HG03025 (cell line): ENCODE measurements at regions not wholly inside any gene's neighbourhood (a gene's known extent, or its start where the extent isn't known, plus 50 kb on each side); places are given as distances from the start of the nearest gene placed in this dataset.

Experiments
- ATAC-seq: cut with Tn5 transposase; IDR thresholded peaks from one replicate; pipeline ENCODE4 v1.9.1; 2021; ENCODE audit warnings: mild to moderate bottlenecking, moderate library complexity; ENCODE audit not compliant: unreplicated experiment, low FRiP score

DNA sequence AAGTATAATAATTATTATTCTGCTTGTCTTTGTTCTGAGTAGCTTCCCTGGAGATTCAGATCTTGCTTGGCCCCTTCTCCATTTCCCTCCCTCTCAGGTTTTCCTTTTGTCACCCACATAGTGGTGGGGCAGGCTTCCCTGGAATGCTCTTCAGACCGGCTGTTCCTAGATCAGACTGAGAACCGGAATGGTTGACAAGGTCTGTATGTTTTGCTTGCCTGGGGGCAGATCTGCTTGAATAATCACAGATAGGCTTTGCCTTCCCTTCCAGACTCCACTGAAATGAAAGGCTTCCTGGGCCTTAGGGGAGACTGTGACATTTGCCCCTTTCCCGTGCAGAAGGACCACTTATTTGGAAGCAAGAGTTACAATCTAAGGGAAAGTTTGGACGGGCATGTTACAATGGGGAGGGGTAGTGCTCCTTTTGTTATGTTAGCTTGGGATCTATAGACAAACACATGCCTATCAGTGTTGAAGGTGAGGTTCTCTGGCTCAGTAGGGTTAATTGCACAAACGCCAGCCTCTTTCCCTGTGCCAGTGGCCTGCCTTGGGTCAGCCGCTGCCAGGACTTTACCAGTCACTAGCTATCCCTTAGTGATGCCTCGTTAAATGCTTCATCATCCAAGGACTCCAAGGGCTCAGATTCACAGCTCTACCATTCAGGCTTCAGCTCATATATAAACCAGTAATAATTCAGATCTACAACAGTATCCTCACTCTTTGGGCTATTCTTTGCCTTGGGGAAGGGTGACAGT lies 178.6 kb downstream of the SNAPC1 start:
- no peak for ATAC-seq

DNA sequence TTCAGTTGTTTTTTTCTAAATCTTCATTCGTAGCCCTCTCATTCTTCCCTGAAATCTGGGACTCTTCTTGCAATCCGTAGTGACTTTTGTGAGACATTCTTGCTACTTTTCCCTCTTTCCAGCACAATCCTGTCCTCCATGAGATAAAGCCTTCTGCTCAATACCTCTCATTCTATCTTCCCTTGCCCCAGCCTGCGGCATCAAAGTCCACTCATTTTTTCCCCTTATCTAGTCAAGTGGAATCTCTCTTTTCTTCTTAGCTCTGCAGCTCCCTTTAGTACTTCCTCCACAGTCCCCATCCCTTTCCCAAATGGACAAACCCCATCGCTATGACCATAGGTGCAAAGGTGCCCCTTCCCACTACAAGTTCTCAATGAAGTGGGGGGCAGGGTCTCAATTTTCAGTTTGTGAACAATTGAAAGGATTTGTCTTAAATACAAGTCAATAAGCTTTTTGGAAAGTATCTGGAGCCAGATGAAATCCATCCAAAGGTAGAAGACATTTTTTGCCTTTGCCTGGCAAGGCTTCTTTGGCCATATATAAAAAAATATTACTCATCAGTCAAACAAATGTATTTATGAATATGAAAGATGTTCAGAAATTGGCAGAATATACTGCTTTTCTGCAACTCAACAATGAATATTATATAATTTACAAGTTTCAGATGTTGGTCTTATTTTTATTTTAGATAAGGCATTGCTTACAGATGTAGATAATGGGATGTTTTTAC lies 179.4 kb downstream of the SNAPC1 start:
- no peak for ATAC-seq

DNA sequence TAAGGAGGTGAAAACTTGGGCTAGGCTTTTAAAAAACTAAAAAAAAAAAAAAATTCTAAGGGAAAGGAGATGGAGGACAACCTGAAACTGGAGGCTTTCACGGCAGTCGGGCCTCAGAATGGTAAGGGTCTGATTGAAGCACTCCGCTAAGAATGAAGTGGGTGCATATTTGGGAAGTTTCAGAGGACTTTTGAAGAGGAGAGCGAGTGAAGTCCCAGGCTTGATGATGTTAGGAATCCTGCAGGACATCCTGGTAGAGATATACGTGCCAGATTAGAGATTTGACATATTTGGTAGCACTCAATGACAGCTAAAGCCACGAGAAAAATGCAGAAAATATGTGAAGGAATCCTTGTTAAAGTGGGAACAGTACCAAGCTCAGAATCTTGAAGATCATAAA lies 186.2 kb downstream of the SNAPC1 start:
- ATAC-seq = no peak

DNA sequence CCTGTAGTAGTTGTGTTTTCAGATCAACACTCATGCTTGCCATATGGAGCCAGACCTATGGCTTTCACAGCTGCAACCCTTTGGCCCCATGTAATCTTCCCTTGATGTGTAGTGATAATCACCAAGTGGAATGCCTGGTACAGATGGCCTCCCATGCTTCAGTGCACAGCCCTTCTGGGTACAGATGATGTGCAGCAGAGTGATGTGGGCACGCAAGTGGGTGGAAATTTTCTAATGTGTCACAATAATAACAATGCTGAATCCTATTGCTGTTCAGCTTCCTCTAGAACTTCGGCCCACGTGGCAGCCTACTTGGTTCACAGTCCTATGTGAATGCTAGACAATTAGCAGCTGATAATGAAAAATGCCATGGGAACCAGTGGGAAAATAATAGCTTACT lies 188.1 kb downstream of the SNAPC1 start:
- no peak for ATAC-seq

DNA sequence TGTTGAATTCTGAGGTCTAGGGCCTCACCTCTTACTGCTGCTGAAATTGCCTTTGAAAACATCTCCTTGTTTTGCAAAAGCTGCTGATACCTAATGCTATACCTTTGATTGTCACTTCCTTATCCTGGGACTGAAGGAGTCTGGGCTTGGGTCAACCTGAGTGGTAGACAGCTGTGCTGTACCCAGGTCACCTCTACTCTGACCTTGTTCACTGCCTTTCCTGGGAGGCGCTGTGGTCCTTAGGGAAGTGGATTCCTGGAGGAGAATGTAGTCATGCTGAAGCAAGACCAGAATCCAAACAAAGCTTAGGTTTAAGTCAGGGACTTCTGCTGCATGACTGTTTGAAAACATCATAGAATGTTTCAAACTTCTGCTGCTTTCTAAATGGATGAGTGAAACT lies 191.4 kb downstream of the SNAPC1 start:
- no peak for ATAC-seq

DNA sequence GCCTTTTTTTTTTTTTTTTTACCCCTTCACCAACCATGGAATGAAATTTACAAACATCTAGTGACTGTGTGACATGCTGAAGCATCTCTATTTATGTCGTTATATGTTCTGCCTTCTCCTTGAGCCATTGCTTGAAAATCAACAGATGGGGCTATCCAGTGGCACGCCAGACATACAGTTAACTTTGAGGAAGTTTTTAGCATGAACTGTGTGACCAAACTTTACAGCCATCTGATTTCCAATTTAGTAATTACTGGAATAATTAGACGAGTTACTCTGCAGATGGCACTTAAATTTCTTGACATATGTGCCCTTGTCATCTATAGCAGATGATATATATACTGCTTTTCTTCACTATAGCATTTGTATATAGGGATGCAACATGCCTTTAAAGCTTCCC lies 192.1 kb downstream of the SNAPC1 start:
- ATAC-seq = no peak

DNA sequence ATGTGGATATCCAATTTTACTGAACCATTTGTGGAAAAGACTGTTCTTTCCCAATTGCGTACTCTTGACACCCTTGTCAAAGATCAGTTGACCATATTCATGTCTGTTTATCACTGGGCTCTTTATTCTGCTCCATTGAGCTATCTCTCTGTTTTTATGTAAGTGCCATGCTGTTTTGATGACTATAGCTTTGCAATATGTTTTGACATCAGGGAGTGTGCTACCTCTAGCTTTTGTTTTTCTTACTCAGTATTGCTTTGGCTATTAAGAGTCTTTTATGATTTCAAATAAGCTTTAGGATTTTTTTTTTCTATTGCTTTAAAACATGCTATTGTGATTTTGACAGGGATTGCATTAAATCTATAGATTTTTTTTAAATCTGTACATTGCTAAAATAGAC lies 194.3 kb downstream of the SNAPC1 start:
- no peak for ATAC-seq

DNA sequence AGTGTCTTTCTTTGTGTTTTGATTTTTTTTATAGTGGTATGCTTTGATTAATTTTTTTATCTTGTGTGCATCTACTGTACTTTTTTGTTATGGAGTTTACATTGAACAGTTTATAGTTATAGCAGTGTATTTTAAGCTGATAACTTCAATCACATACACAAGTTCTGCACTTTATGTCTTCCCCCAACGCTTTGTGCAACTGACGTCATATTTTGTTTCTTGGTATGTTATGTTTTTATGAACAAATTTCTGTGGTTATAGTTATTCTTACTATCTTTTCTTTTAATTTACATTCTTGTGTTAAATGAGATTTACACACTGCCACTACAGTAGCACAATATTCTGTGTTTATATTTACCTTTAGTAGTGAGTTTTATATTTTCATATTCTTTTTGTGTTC lies 197.1 kb downstream of the SNAPC1 start:
- ATAC-seq = no peak

DNA sequence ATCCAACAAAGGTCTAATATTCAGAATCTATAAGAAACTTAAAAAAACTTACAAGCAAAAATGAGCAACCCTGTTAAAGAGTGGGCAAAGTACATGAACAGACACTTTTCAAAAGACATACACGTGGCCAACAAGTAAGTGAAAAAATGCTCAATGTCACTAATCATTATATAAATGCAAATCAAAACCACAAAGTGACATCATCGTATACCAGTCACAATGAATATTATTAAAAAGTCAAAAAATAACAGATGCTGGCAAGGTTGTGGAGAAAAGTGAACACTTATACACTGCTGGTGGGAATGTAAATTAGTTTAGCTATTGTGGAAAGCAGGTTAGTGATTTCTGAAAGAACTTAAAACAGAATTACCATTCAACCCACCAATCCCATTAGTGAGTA lies 199.1 kb downstream of the SNAPC1 start:
- ATAC-seq = no peak

DNA sequence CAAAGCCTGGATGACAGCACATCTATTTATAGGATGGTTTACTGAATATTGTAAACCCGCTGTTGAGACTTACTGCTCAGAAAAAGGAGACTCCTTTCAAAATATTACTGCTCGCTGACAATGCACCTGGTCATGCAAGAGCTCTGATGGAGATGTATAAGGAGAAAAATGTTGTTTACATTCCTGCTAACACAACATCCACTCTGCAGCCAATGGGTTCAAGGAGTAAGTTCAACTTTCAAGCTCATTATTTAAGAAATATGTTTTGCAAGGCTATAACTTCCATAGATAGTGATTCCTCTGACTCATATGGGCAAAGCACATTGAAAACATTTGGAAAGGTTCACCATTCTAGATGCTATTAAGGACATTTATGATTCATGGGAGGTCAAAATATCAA lies 201.7 kb downstream of the SNAPC1 start:
- no peak for ATAC-seq

DNA sequence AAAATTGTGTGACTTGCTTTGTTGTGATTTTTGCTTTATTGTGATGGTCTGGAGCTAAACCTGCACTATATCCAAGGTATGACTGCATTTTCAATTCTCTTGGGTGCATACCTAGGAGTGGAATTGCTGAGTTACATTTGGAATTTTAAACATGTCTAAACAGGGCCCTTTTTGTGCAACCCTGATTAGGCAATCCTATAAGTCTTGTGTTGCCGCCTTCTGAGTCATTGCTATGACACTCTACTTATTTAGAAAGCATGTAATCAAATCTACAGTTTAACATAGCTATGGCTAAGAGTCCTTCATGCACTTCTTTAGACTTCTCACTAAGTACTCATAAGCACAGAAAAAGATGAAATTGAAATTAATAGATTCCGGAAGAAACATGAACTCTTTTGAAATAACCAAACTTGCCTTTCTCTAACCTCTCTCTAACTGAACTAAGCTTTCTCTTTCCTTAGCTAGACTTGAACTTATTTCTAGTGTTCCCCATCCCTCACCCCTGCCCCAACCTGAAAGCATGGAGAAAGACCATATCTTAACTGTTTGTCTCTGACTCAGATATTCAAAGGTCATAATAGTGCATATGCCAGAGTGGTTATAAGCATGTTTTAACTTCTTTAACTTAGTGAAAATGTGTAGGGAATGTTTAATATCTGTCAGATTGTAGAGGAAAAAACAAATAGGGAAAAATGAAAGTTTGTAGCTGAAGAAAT lies 203.0 kb downstream of the SNAPC1 start:
- no peak for ATAC-seq

DNA sequence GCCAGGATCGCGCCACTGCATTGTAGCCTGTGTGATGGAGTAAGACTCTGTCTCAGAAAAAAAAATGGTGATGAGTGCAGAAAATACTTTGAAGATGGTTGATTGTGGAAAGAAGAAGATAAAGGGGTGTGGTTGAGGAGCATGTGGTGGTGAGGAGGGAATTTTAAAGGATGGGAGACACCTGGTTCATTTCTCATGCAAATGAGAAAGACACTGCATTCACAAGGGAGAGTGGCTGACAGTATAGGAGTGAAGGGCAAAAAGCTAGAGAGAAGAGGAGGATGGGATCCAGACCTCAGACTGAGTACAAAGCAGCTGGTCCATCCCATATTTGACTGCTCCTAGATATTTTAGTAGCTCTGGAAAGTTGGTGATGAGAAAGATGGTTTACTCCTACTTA lies 206.0 kb downstream of the SNAPC1 start:
- ATAC-seq = no peak

DNA sequence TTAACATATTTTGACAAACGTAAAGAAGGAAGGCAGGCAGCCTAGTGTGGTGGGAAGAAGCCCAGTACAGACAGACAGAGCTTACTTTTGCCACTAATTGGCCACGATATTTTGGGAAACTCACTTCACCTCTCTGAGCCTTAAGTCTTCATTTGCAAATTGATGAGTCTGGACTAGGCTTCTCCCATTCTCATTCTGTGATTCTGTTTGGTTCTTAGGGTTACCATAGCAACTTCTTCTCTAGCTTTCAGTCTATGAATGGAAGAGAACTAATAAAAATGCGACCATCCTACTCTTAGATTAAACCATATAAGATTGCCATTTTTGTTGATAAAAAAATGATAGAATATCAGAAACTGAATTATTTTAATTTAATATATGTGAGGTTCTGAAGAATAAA lies 210.5 kb downstream of the SNAPC1 start:
- ATAC-seq = no peak

DNA sequence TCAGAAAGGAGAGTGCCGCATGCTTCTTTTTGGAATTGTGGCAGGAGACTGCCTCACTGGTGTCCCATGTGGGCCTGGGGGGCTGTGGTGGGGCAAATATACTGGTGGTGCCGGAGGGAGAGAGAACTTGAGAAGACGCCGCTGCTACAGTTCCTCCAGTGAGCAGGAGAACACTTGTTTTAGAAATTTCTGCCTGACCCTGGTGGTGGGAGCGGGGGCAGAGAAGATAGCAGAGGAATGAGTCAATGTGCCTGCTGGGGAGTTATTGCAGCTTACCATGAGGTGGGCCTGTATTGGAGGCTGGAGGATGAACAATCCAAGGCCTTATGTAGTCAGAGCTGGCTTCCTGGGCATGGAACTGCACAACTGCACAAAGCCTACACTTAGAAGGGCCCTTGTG lies 211.8 kb downstream of the SNAPC1 start:
- no peak for ATAC-seq

DNA sequence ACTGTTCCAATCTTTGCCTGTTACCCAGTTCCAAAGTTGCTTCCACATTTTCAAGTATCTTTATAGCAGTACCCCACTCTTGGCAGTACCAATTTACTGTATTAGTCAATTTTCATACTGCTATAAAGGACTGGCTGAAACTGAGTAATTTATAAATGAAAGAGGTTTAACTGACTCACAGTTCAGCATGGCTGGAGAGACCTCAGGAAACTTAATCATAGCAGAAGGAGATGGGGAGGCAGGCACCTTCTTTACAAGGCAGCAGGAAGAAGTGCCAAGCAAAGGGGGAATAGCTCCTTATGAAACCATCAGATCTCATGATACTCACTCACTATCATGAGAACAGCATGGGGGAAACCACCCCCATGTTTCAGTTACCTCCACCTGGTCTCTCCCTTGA lies 215.0 kb downstream of the SNAPC1 start:
- no peak for ATAC-seq

DNA sequence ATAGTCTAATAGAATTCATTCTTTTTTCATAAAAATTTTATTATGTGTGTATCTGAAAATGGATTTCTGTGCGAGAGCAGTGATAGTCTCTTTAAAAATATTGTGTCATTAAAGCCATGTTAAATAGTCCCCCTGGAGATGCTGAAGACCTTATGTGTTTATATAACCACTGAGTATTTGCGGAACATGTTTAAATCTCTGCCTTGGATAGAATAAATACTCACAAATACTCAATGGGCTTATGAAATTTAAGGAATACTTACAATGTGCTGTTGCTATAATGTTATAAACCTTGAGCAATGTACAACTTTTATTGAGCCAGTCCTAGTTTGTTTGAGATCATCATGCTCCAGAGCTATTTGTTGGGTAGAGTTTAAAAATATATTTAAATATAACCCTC lies 226.0 kb downstream of the SNAPC1 start:
- ATAC-seq = no peak

DNA sequence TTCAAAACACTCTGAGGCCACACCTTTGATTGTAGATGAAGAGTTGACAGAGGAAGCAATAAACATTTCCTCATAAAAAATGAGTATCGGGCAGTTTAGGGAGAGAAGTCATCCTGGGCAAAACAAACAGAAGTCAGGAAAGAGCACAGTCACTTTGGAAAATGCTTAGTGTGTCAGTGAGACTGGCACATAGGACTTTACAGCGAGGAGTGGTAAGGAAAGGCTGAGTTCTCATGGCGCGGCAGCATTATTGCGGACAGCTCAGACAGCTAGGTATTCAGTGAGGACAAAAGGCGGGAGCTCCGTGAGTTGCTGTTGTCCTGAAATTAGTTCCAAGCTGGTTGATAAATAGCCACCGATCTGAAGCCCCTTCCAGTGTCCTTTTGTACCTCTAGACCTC lies 229.9 kb downstream of the SNAPC1 start:
- ATAC-seq = no peak

DNA sequence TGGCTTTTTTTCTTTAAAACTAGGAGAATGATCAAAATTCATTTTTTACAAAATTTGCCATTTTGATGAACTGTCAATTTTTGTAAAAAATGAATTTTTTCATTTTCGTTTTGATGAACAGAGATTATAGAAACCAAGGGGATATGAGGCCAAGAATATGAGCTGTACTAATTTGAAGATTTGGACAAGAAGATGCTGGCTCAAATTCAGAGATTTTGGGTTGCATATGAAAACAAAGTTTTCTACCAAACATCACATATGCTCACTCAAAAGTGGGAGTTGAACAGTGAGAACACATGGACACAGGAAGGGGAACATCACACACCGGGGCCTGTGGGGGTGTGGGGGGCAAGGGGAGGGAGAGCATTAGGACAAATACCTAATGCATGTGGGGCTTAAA lies 230.7 kb downstream of the SNAPC1 start:
- no peak for ATAC-seq

DNA sequence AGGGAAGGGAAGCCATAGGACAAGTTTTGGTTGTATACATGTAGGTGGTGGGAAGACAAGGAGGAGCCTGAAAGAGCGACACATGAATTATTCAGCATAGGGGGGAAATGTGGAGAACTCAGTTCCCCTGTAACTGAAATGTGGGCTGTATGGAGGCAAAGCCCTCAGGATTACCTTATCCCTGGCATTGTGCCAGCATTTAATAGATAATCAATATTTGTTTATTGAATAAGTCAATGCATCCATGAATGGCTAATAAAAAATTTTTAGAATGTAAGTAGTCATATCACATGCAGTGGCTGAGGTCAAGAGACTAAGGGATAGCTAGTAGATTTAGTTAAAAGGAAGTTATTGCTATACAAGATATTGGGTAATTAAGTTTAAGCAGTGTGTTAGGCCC lies 232.4 kb downstream of the SNAPC1 start:
- ATAC-seq = no peak

DNA sequence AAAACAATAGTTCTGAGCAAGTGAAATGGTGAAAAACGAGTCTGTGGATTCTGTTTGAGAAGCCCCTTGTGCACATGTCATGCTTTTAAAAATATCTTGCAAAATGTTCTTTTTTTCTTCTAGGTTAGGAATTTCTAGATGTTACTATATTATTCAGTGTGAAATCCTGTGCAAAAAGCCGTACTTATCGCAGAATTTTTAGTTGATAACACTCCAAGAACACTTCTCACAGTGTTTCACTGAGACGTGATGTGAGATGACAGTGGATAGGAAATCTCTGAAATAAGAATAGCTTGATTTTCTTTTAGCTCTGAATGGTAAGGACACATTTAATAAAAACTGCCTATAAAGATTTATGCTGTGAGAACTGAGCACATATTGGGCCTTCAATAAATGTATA lies 234.5 kb downstream of the SNAPC1 start:
- no peak for ATAC-seq

DNA sequence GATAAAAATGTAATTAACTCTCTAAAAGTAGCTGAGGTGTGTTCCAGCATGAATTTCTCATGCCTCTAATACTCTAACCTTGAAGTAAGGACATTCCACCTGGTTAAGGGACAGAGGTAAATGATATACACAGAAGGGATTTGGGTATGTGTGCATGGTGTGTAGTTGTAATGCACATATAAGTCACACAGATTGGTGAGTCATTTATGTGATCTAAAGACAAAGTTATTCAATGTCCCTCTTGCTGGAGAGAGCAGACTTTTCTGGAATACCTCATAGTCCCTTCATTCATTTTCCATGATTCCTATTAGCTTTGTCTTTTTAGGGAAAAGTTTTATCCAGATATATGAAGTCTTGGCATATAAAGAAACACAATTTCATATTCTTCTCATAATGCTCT lies 234.9 kb downstream of the SNAPC1 start:
- ATAC-seq = no peak

DNA sequence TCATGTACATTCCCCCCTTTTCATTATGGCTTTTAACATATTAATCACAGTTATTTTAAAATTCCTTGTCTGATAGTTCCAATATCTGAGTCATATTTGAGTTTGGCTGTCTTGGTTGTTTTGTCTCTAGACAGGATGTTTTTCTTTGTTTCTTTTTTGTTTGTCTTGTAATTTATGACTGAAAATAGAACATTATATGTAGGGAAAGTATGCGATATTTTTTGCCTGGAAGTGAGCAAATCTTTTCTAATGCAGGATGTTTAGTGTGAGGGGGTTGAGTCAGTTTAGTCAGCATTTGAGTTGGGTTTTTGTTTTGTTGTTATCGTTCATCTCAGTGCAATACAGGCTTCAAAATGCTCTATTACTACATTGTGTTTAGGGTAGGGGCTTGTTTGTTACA lies 239.7 kb downstream of the SNAPC1 start:
- ATAC-seq = no peak
